GM12892 (cell line): ENCODE measurements at regions not wholly inside any gene's neighbourhood (a gene's known extent, or its start where the extent isn't known, plus 50 kb on each side); places are given as distances from the start of the nearest gene placed in this dataset.

Experiments used
- POLR2A ChIP-seq: IDR thresholded peaks from 2 replicates; pipeline ENCODE4 v1.6.1; 2011; ENCODE audit warnings: low read depth, low read length, control low read depth
- POLR2AphosphoS5 ChIP-seq: IDR thresholded peaks from 2 replicates; pipeline ENCODE4 v1.6.1; 2011; ENCODE audit warnings: low read depth, low read length, control low read depth

GRCh38 chr17:73909186-73909585, 264.9 kb upstream of the SDK2 start:
- TF ChIP-seq POLR2A: no peak
- TF ChIP-seq POLR2AphosphoS5: no peak
